Neural progenitor cell (in vitro differentiated cells): ENCODE measurements at regions not wholly inside any gene's neighbourhood (a gene's known extent, or its start where the extent isn't known, plus 50 kb on each side); places are given as distances from the start of the nearest gene placed in this dataset.

ENCODE experiments used
- DNase-seq: peaks from one replicate; pipeline ENCODE4 v3.0.0-alpha.2; 2016; ENCODE audit warnings: low spot score
- H2AFZ ChIP-seq: fragments of 200-600 bp; sonication (generic); replicated peaks from 2 replicates; pipeline ENCODE4 v1.6.1; 2016; ENCODE audit warnings: antibody characterized with exemption
- H3F3A ChIP-seq: fragments of 200-600 bp; sonication (generic); 2 replicates; pipeline ENCODE4 v1.6.1; 2016; ENCODE audit warnings: antibody characterized with exemption, low read depth
- H3K27ac ChIP-seq: fragments of 200-600 bp; sonication (generic); 2 replicates; pipeline ENCODE4 v1.5.1; 2016; ENCODE audit warnings: mild to moderate bottlenecking
- H3K27me3 ChIP-seq: fragments of 200-600 bp; sonication (generic); 2 replicates; pipeline ENCODE4 v1.6.1; 2016; ENCODE audit warnings: mild to moderate bottlenecking, moderate library complexity
- H3K36me3 ChIP-seq: fragments of 200-600 bp; sonication (generic); 2 replicates; pipeline ENCODE4 v1.5.1; 2016
- H3K4me1 ChIP-seq: fragments of 200-600 bp; sonication (generic); 2 replicates; pipeline ENCODE4 v1.6.1; 2016; ENCODE audit warnings: mixed run types
- H3K4me2 ChIP-seq: fragments of 200-600 bp; sonication (generic); 2 replicates; pipeline ENCODE4 v1.6.1; 2016
- H3K4me3 ChIP-seq: fragments of 200-600 bp; sonication (generic); 2 replicates; pipeline ENCODE4 v1.5.1; 2016
- H3K79me2 ChIP-seq: fragments of 200-600 bp; sonication (generic); 2 replicates; pipeline ENCODE4 v1.6.1; 2016; ENCODE audit warnings: low read depth
- H3K9ac ChIP-seq: fragments of 200-600 bp; sonication (generic); 2 replicates; pipeline ENCODE4 v1.6.1; 2016
- H3K9me3 ChIP-seq: fragments of 200-600 bp; sonication (generic); 2 replicates; pipeline ENCODE4 v1.5.1; 2016; ENCODE audit warnings: low read depth
- H4K20me1 ChIP-seq: fragments of 200-600 bp; sonication (generic); 2 replicates; pipeline ENCODE4 v1.6.1; 2016; ENCODE audit warnings: low read depth
- H3K27ac Mint-ChIP-seq: 3 replicates; pipeline ENCODE4 v1.8.0; 2021; ENCODE audit warnings: mixed read lengths
- H3K27me3 Mint-ChIP-seq: 2 replicates; pipeline ENCODE4 v1.8.0; 2022; ENCODE audit warnings: low read depth, mild to moderate bottlenecking, inconsistent platforms, moderate library complexity, mixed read lengths; ENCODE audit not compliant: insufficient read depth
- H3K36me3 Mint-ChIP-seq: 3 replicates; pipeline ENCODE4 v1.8.0; 2021; ENCODE audit warnings: mixed read lengths
- H3K4me1 Mint-ChIP-seq: 3 replicates; pipeline ENCODE4 v1.8.0; 2021; ENCODE audit warnings: mixed read lengths
- H3K4me3 Mint-ChIP-seq: 3 replicates; pipeline ENCODE4 v1.8.0; 2021; ENCODE audit warnings: mild to moderate bottlenecking, moderate library complexity, mixed read lengths
- H3K9me3 Mint-ChIP-seq: 3 replicates; pipeline ENCODE4 v1.8.0; 2020; ENCODE audit warnings: mixed read lengths
- CTCF ChIP-seq: fragments of 200-600 bp; sonication (generic); IDR thresholded peaks from 2 replicates; pipeline ENCODE4 v1.5.1; 2017; ENCODE audit warnings: antibody characterized with exemption, mild to moderate bottlenecking
- EZH2 ChIP-seq: fragments of 200-600 bp; sonication (generic); IDR thresholded peaks from 2 replicates; pipeline ENCODE4 v1.6.1; 2017; ENCODE audit warnings: antibody characterized with exemption, mild to moderate bottlenecking, moderate library complexity
- EZH2phosphoT487 ChIP-seq: fragments of 200-600 bp; sonication (generic); IDR thresholded peaks from 2 replicates; pipeline ENCODE4 v1.6.1; 2017; ENCODE audit warnings: antibody characterized with exemption

GRCh38 chr1:163657719-163658118 lies 336.0 kb downstream of the NUF2 start:
- no peak overlapping the region for H3K27ac ChIP-seq
- H3K79me2 ChIP-seq: no peaks in the 10 kb centered on the region
- Mint-ChIP-seq H3K4me1 (peaks cover 6% of the 10 kb centered on the region), H3K9me3 (no peaks in the 10 kb centered on the region), H3K27ac (no peak overlapping the region), H3K4me3 (no peak overlapping the region), H3K36me3 (no peaks in the 10 kb centered on the region), H3K27me3 (no peaks in the 10 kb centered on the region)
- H3K4me2 ChIP-seq: no peak overlapping the region
- H3K9ac ChIP-seq: no peak overlapping the region
- no peaks in the 10 kb centered on the region for H4K20me1 ChIP-seq
- H3K27me3 ChIP-seq: no peaks in the 10 kb centered on the region
- no peaks in the 10 kb centered on the region for H3K9me3 ChIP-seq
- peaks cover 4% of the 10 kb centered on the region for H3K4me1 ChIP-seq
- no peak for DNase-seq
- no peak overlapping the region for H3K4me3 ChIP-seq
- TF ChIP-seq EZH2 (no peak), EZH2phosphoT487 (no peak), CTCF (no peak)
- no peaks in the 10 kb centered on the region for H3K36me3 ChIP-seq
- H2AFZ ChIP-seq: no peak overlapping the region
- no peaks in the 10 kb centered on the region for H3F3A ChIP-seq

GRCh38 chr1:163661391-163661790 lies 339.6 kb downstream of the NUF2 start:
- Histone ChIP-seq H3K4me1 (peaks cover 4% of the 10 kb centered on the region), H3F3A (no peaks in the 10 kb centered on the region), H3K4me2 (no peak overlapping the region), H3K27me3 (no peaks in the 10 kb centered on the region), H3K4me3 (no peak overlapping the region), H3K9ac (no peak overlapping the region), H3K9me3 (no peaks in the 10 kb centered on the region), H3K27ac (no peak overlapping the region), H4K20me1 (no peaks in the 10 kb centered on the region), H3K79me2 (no peaks in the 10 kb centered on the region), H3K36me3 (no peaks in the 10 kb centered on the region), H2AFZ (no peak overlapping the region)
- no peaks in the 10 kb centered on the region for H3K36me3 Mint-ChIP-seq
- no peaks in the 10 kb centered on the region for H3K27me3 Mint-ChIP-seq
- no peak for DNase-seq
- no peaks in the 10 kb centered on the region for H3K9me3 Mint-ChIP-seq
- TF ChIP-seq EZH2phosphoT487 (no peak), EZH2 (no peak), CTCF (no peak)
- peaks cover 4% of the 10 kb centered on the region for H3K4me1 Mint-ChIP-seq
- H3K4me3 Mint-ChIP-seq: no peak overlapping the region
- no peak overlapping the region for H3K27ac Mint-ChIP-seq

GRCh38 chr1:163664671-163665335 lies 343.0 kb downstream of the NUF2 start:
- DNase-seq: no peak
- no peaks in the 10 kb centered on the region for H3K27me3 Mint-ChIP-seq
- Histone ChIP-seq H3K9me3 (no peaks in the 10 kb centered on the region), H3K27ac (no peak overlapping the region), H3K4me2 (no peak overlapping the region), H3K27me3 (no peaks in the 10 kb centered on the region), H3K4me1 (no peaks in the 10 kb centered on the region), H3K4me3 (no peak overlapping the region), H3K79me2 (no peaks in the 10 kb centered on the region), H3K9ac (no peak overlapping the region), H3F3A (no peaks in the 10 kb centered on the region), H3K36me3 (no peaks in the 10 kb centered on the region), H2AFZ (no peak overlapping the region), H4K20me1 (no peaks in the 10 kb centered on the region)
- H3K4me3 Mint-ChIP-seq: no peak overlapping the region
- no peak overlapping the region for H3K27ac Mint-ChIP-seq
- no peak for TF ChIP-seq CTCF
- TF ChIP-seq EZH2: no peak
- no peak for TF ChIP-seq EZH2phosphoT487
- H3K4me1 Mint-ChIP-seq: no peaks in the 10 kb centered on the region
- H3K36me3 Mint-ChIP-seq: no peaks in the 10 kb centered on the region
- H3K9me3 Mint-ChIP-seq: no peaks in the 10 kb centered on the region
